Mesothelial cell of epicardium (in vitro differentiated cells): ENCODE measurements at regions not wholly inside any gene's neighbourhood (a gene's known extent, or its start where the extent isn't known, plus 50 kb on each side); places are given as distances from the start of the nearest gene placed in this dataset.
A peak's percentile ranks its signal among the peaks of the same experiment; 100 is the strongest.

Experiments
- DNase-seq, 2 experiments: peaks; one replicate each; pipeline ENCODE4 v3.0.0; 2021; ENCODE audit warnings: low spot score in 2 of 2; ENCODE audit not compliant: unreplicated experiment in 2 of 2
- H3K27ac Mint-ChIP-seq: 2 replicates; pipeline ENCODE4 v1.8.0; 2021; ENCODE audit warnings: mixed read lengths
- H3K27me3 Mint-ChIP-seq: 2 replicates; pipeline ENCODE4 v1.8.0; 2021; ENCODE audit warnings: low read depth, mixed read lengths
- H3K36me3 Mint-ChIP-seq: 2 replicates; pipeline ENCODE4 v1.8.0; 2021; ENCODE audit warnings: mixed read lengths
- H3K4me1 Mint-ChIP-seq: 2 replicates; pipeline ENCODE4 v1.8.0; 2021; ENCODE audit warnings: mixed read lengths
- H3K4me3 Mint-ChIP-seq: 2 replicates; pipeline ENCODE4 v1.8.0; 2021; ENCODE audit warnings: mild to moderate bottlenecking, moderate library complexity, mixed read lengths
- H3K9me3 Mint-ChIP-seq: 2 replicates; pipeline ENCODE4 v1.8.0; 2021; ENCODE audit warnings: mixed read lengths
- CTCF ChIP-seq: fragments of 200-600 bp; sonication (generic); IDR thresholded peaks from one replicate; pipeline ENCODE4 v1.5.0; 2021; ENCODE audit warnings: antibody characterized with exemption; ENCODE audit not compliant: unreplicated experiment

GRCh38 chr15:93188236-93188635 is 99.2 kb upstream of the RGMA start:
- Mint-ChIP-seq H3K9me3 (no peaks in the 10 kb centered on the region), H3K36me3 (no peaks in the 10 kb centered on the region), H3K27me3 (peaks cover 64% of the 10 kb centered on the region), H3K4me1 (peaks cover 11% of the 10 kb centered on the region), H3K27ac (no peak overlapping the region), H3K4me3 (no peak overlapping the region)
- TF ChIP-seq CTCF = no peak
- no peak for DNase-seq

GRCh38 chr15:93185796-93186195 is 96.8 kb upstream of the RGMA start:
- no peaks in the 10 kb centered on the region for H3K36me3 Mint-ChIP-seq
- H3K9me3 Mint-ChIP-seq = no peaks in the 10 kb centered on the region
- peaks cover 18% of the 10 kb centered on the region for H3K4me1 Mint-ChIP-seq
- DNase-seq = no peak
- no peak for TF ChIP-seq CTCF
- no peak overlapping the region for H3K27ac Mint-ChIP-seq
- H3K27me3 Mint-ChIP-seq = peaks cover 48% of the 10 kb centered on the region
- H3K4me3 Mint-ChIP-seq = no peak overlapping the region

- Mint-ChIP-seq H3K27ac (no peak overlapping the region), H3K27me3 (peaks cover 25% of the 10 kb centered on the region), H3K36me3 (no peaks in the 10 kb centered on the region), H3K4me1 (peaks cover 22% of the 10 kb centered on the region), H3K9me3 (no peaks in the 10 kb centered on the region), H3K4me3 (no peak overlapping the region)
- no peak for TF ChIP-seq CTCF
- no peak for DNase-seq
Measured at GRCh38 chr15:93182703-93183205, 93.7 kb upstream of the RGMA start.

GRCh38 chr15:93180656-93181055 is 91.6 kb upstream of the RGMA start:
- Mint-ChIP-seq H3K36me3 (no peaks in the 10 kb centered on the region), H3K27ac (no peak overlapping the region), H3K27me3 (peaks cover 4% of the 10 kb centered on the region), H3K4me3 (no peak overlapping the region), H3K4me1 (peaks cover 22% of the 10 kb centered on the region), H3K9me3 (peaks cover 4% of the 10 kb centered on the region)
- no peak for DNase-seq
- TF ChIP-seq CTCF = no peak

- Mint-ChIP-seq H3K4me1 (peaks cover 22% of the 10 kb centered on the region), H3K4me3 (no peak overlapping the region), H3K36me3 (no peaks in the 10 kb centered on the region), H3K27me3 (peaks cover 6% of the 10 kb centered on the region), H3K9me3 (peaks cover 4% of the 10 kb centered on the region), H3K27ac (no peak overlapping the region)
- no peak for DNase-seq
- no peak for TF ChIP-seq CTCF
Measured at GRCh38 chr15:93180128-93180527, 91.1 kb upstream of the RGMA start.

GRCh38 chr15:93179700-93180102 is 90.7 kb upstream of the RGMA start:
- Mint-ChIP-seq H3K4me3 (no peak overlapping the region), H3K27me3 (peaks cover 8% of the 10 kb centered on the region), H3K4me1 (peaks cover 22% of the 10 kb centered on the region), H3K9me3 (peaks cover 4% of the 10 kb centered on the region), H3K36me3 (no peaks in the 10 kb centered on the region), H3K27ac (peak overlapping the region; percentile 57)
- DNase-seq = peak in 1 of 2 experiments; percentile 55
- TF ChIP-seq CTCF = no peak
